Activated CD4-positive, alpha-beta T cell treated with anti-CD3 and anti-CD28 coated beads for 48 hours (primary cell): ENCODE measurements at regions not wholly inside any gene's neighbourhood (a gene's known extent, or its start where the extent isn't known, plus 50 kb on each side); places are given as distances from the start of the nearest gene placed in this dataset.

Experiments
- DNase-seq: peaks from one replicate; pipeline ENCODE4 v3.0.0-alpha.2; 2020

DNA sequence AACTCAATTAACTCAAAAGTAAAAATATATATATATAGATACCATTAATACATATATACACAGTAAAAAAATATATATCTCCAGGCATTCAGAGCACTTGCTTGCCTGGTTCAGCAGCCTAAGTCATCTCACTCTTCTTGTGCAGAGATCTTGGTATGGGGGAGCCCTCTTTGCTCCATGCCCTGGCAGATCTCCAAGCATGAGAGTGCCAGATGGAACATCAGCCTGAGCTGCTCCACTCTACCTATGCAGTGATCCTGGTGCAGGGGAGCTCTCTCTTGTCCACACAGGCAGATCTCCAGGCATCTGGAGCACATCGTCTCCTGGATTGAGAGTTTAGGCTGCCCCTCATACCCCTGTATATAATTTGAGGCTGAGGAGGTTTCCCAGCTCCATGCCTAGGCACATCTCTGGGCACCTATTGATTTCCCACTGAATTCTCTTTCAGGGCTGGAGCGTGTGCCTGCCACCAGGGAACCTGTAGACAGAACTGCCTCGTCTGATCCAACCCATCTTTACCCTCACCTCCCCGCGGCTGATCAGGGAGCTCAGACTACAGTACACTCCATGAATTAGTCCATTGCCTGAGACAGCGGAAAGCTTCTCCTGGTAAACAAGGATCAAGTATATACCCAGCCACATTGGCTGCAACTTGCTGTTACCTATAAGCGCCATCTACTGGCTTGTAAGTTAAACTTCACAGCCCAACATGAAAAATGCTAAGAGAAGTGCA lies 342.4 kb upstream of the GRIA1 start:
- no peak for DNase-seq

DNA sequence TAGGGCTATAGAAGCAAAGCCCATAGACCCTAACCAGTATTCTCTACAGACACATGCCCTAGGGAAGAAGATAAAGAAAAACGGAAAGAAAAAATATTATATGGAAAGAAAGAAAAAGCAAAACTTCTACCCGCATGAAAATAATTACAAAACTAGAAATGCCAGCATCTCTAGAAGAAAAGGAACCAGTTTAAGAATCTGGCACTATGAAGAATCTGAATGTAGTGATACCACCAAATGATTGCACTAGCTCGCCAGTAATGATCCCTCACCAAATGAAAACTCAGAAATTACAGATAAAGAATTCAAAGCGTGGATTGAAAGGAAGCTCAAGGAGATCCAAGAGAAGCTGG lies 341.9 kb upstream of the GRIA1 start:
- DNase-seq: no peak

DNA sequence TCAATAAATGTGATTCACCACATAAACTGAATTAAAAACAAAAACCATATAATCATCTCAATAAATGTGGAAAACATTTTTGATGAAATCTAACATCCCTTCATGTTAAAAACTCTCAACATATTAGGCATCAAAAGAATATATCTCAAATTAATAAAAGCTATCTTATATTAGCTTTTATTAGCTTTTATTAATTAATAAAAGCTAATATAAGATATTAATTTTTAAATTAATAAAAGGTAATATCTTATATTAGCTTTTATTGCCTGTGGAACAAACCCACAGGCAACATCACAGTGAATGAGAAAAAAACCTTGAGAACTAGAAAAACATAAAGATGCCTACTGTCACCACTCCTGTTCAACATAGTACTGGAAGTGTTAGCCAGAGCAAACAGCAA lies 338.9 kb upstream of the GRIA1 start:
- no peak for DNase-seq

DNA sequence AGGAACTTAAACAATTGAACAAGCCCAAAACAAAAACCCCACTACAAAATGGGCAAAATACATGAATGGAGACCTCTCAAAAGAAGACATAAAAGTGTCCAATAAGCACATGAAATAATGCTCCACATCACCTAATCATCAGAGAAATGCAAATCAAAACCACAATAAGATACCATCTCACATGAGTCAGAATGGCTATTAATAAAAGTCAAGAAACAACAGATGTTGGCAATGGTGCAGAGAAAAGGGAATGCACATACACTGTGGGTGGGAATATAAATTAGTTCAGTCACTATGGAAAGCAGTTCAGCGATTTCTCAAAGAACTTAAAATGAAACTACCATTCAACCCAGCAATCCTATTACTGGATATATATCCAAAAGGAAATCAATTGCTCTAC lies 337.4 kb upstream of the GRIA1 start:
- DNase-seq: no peak

DNA sequence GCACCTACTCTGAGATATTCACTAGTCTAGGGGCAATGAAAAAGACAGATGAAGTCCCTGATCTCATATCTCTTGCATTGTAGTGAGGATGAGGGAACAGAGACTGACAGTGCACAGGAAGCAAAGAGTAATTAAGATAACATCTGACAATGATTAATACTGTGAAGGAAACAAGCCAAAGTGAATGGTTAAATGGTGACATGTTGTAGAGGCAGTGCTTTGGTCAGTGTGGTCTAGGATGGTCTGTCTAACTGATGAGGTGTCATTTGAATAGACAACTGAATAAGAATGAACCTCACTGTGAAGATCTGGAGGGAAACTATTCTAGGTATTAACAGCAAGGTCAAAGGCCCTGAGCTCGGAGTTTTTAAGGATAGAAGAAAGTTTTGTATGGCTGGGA lies 333.3 kb upstream of the GRIA1 start:
- no peak for DNase-seq

DNA sequence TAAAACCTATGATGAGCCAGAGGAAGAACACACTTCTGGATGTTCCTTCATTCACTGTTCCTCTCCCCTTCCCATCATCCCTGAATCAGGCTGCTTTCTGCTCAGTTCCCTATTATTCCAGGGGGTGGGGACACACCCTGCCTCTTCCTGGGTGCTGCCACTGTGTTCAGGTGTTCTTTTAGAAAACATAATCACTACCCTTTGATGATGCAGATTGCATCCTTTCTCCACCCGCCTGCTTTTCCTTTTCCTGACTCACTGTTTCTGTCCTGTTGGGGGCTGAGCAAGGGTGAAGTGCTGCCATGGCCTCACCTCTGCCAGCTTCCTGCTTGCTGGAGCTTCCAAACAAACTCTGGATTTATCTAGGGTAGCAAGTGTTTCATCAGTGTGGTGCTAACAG lies 331.9 kb upstream of the GRIA1 start:
- DNase-seq: no peak

DNA sequence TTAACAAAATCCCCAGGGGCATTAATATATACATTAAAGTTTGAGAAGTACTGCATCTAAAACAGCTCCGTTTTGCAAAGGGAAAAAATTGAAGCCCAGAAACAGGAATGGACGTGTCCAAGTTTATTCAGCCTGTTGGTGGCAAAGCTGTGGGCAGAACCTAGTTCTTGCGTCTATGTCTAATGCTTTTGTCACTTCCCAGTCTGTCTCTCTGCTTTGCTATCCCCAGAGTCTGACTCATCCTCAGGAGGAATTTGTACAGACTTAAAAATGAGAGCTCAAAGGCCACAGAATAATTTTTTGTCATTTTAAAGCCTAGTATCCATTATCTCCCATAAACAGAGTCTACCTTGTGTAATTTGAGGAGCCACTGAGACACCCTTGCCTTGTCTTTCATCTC lies 330.9 kb upstream of the GRIA1 start:
- no peak for DNase-seq

DNA sequence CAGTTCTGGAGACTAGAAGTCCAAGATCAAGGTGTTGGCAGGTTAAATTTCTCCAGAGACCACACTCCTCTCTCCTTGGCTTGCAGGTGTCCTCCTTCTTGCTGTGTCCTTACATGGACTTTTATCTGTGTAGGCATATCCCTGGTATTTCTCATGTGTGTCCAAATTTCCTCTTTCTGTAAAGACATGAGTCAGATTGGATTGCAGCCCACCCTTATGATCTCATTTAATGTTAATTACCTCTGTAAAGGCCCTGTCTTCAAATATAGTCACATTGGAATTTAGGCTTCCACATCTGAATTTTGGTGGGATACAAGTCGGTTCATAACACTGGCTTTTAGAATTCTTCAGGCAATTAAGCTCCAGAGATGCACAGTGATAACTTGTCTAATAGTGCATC lies 322.2 kb upstream of the GRIA1 start:
- DNase-seq: no peak

DNA sequence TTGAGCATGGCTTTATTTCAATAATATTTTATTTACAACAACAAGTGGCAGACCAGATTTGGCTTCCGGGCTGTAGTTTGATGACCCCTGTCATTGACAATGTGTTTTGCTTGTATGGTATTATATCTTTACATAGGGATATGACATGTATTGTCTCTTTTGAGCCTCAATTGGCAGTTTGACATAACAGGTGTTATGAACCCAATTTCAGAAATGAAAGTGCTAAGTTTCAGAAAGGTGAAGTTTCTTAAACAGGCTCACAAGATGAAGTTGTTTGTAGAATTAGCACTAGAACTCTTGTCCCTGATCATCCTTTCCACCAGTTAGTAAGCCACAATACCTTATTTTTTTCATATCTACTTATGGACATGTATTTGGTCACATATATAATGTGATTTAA lies 303.0 kb upstream of the GRIA1 start:
- no peak for DNase-seq

DNA sequence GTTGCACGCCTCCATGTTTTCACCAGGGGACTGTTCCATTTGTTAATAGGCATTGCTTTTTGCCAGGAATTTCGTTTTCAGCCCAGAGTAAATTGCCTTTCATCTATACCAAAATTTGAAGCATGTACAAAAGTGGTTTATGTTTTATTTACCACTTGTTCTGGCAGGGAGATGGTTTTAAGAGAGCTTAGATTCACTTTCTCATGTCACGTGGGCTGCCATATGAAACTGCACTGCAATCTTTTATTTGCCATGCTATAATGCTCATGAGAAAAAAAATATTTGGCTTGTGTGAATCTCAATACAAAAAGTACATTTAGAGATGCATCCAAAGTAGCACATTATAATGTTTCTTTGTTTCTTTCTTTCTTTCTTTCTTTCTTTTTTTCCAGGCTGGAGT lies 284.1 kb upstream of the GRIA1 start:
- DNase-seq: no peak

DNA sequence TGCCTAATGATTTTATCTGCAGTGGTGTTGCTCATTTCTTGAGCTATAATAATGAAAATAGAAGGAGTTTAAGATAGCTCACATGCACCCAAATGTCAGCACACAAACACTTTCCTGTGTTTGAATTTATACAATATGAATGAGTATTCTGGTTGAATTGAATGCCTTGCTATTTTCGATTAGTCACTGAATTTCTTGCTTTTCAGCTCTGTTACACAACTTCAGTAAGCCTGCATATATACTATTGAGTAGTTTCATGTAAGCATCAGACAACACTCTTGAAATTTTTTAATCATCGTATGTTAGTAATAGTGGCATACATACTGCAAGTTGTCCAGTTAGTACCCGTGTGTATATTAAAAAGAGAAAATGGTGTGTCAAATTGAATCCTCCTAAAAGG lies 281.5 kb upstream of the GRIA1 start:
- no peak for DNase-seq

DNA sequence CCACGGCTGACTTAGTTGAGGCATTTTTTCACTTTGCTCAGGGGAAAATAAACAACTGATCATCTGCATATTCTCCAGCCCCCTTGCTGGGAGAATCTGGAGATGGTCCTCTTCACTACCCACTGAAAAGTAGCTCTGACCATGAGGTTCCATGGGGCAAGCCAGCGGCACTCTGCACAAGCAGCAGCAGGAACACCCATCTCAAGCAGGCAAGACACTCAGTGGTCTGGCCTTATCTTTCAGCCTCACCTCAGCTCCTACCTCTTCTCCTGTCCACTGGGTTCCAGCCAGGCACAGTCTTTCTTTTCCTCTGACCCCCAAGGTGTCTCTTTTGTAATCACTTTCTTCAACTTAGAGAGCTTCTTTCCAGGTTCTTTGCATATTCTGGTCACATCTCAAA lies 280.8 kb upstream of the GRIA1 start:
- no peak for DNase-seq

DNA sequence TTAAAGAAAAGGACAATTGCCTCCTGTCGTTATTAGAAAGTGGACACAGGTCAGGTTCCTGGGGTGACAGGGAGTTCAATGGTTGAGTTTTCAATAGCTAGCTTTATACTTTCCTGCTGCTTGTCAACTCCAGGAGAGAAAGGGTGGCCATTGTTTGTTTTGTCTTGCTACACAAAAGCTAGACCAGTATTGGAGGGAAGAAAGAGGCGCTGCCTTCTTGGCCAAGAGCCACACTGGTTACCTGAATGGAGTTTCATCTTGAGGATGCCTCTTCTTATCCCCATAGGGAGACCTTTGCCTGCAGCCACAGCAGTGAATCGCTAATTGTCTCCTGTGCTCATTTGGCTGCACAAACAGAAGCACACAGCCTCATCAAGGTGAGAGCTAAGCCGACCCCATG lies 279.4 kb upstream of the GRIA1 start:
- no peak for DNase-seq

DNA sequence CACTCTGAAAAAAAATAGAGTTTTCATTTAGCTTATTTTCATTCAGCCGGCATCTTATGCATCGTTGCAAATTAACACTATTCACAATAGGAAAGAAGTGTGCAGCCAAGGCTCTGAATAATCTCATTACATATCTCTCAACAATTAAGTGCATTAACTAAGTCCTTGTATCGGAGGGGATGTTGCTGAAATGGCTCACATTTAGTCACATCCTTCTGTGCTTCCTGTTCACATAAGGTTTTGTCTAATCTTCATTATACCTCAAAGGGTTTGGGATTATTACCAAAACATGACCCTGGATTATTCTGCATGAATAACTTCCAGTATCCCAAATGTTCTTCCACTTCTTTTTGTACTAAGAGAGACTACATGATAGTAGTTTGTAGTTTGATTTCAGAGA lies 278.0 kb upstream of the GRIA1 start:
- DNase-seq: no peak

DNA sequence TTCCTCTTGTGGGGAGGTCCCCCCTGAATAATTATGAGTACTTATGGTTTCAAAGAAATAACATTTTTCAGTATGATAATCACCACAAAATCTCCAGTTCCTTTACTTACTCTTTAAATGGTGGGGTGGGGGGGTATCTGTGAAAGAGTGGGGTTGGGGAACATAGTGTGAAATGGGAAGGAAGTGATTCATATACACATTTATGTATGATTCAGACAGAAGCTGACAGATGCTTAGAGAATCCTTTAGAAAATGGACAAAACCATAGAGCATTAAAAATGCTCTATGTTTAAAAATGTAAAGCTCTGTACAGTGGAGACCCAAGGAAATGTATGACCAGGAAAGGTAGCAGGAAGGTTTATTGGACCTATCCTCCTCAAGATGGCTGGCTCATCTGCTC lies 267.5 kb upstream of the GRIA1 start:
- no peak for DNase-seq

DNA sequence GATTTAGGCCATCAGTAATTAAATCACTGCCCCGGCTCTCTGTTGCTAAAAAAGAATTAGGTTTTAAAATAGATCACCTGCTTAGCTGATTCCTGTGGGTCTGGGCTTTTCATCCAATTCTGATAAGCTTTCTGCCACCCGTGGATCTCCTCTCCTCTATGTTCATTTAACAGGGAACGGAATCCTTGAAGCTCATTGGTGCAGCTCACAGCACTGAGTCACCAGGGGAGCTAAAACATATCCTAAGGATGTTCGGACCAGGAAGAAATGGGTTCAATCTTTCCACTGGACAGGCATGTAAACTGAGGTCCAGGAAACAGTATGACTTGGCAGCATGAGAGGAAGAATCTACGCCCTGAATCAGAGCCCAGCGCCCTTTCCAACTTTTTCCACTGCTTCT lies 267.1 kb upstream of the GRIA1 start:
- DNase-seq: no peak

DNA sequence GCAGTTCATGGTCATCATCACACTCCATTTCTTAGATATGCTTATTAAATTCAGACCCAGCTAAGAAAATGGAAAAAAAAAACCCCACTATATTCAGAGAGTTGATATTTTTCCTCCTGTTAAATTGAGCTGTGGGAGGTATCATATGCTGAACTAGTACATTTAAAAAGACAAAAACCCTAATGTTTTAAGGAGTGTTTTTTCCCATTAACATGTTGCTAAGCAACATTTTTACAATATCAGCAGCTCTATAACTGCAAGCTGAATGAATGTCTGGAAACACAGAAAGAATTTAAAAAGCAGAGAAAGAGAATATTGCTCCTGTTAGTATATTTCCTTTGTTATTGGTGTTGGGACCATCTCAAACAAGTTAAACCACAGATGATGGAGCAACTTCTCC lies 265.8 kb upstream of the GRIA1 start:
- DNase-seq: no peak

DNA sequence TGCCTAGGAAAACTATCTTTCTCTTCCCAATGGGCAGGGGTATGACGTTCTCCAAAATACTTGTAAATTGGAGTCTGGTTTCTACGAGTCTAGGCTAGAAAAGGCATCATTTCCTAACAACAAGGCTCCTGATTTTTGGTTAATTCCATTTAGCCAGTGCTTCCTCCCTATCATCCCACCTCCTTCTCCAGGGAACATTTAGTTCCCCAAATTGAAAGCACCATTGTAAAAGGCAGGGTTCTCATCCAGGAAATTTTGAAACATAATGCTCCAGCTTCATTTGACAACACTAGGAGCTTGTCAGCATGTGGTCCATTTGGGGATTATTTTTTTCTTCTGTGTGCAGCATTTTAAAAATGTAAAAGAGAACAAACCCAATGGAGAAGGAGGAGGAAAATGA lies 256.5 kb upstream of the GRIA1 start:
- DNase-seq: no peak

DNA sequence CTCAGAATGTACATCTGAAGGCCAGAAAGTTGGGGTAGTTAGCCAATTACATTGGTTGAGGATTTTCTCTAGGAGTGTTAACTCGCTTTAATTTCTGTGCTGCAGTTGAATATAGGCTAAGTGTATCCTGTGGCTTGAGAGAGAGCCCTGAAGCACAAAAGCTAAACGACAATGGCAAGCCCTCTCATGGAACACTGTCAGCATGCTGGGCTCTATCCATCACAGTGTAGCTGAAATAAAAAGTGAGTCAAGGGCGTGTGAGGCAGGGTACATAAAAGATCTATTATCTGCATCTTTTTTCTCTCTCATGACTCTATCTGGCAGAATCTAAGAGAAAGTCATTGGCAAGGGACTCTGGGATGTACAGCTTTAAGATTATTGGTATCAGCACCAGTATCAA lies 254.2 kb upstream of the GRIA1 start:
- DNase-seq: no peak

DNA sequence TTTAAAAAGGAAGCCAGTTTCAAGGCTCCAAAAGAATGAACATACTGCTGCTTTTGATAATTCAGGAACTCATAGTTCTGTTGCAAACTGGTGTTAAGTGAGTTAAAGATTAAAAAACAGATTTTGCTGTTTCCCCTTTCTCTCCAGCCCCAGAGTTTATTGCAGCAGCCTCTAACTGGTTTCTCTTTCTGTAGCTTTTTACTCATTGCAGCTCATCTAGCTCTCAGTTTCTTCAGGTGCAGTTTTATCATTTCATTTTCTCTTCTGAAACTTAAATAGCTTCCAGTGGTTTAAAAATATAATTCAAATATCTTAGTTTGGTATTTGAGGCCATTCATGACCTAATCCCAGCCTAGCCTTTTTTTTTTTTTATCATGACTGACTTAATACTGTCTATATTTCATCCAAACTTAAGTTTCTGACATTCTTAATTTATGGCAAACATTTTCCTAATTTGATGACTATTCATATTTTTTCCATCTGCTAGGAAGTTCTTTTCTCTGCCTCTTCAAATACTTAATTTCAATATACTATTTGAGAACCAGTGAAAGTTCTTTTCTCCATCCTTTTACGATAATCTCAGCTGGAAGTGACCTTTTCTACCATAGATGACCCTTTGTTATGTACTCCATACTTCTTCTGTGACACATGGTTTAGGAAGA lies 252.7 kb upstream of the GRIA1 start:
- no peak for DNase-seq

DNA sequence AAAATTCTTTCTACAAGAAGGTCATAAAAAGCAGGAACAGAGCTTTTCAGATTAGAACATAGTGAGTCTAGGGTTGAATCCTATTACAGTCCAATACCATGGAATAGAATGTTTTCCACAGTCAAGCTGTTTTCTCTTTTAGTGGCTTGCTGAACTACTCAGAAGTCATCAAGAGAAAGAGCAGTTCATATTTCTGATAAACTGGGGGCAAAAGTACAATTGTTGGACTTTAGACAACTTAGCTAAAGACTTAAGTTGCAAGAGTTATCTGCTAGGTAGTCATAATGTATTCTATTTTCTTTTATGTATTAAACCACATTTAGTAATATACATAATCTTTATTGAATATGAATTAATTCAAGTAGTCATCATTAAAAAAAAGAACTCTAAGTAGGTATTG lies 233.1 kb upstream of the GRIA1 start:
- no peak for DNase-seq

DNA sequence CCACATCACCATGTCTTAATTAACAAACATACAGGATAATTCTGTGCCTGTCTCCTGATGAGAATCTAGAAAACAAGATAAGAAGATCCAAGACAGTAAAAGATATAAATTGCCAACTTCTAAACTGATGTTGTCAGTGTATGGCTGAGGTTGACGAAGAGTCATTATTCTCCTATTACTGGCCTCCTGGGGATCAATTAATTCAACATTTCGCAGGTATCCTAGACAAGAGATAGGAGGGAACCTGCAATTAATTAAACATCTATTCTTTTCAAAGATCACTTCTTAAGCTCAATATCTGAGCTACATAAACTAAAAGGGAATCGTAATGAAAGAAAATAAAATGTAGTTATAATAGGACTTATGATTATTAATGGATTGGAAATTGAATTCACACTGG lies 232.0 kb upstream of the GRIA1 start:
- no peak for DNase-seq

DNA sequence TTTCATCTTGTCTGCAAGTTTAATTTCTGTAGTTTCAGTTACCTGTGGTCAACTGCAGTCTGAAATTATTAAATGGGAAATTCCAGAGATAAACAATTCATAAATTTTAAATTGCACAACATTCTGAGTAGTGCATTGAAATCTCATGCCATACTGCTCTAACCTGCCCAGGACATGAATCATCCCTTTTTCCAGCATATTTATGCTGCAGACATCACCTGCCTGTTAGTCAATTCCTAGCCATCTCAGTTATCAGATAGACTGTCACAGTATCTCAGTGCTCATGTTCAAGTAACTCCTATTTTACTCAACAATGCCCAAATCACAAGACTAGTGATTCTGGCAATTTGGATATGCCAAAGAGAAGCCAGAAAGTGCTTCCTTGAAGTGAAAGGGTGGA lies 223.0 kb upstream of the GRIA1 start:
- DNase-seq: no peak

DNA sequence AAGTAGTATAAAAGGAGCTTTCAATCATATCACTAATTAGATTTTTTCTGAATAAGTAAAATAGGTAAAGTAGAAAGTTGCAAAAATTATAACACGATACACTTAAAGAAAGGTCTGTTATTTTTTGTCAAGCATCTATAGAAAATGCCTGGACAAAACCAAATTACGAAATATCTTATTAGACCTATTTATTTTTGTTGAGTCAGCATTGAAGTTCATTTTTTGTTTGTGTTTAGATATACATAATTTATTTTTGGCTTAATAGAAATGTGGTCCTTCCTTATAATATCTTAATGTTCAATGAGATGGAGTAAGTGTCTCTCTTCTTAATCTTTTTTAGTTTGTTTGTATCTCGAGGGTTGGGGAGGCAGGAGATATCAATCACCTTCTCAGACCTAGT lies 214.8 kb upstream of the GRIA1 start:
- no peak for DNase-seq

DNA sequence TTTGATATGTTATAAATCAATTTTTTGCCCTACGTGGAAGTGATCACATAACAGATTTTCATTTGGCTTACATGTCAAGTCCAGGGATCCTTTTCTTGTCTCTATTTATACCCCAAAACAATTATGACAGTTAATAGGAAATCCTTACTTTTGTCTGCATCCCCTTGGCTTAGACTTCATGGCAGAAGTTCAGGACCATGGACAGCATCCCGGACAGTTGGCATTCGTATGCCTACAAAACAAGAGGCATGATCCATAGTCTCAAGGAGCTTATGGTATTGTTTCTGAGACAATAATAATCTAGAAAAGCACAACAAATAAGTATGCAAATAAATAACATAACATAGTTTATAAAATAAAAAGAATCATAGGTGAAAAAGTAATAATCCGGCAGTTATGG lies 214.3 kb upstream of the GRIA1 start:
- peak; percentile 17 for DNase-seq
